MCF 10A (cell line): ENCODE measurements at regions not wholly inside any gene's neighbourhood (a gene's known extent, or its start where the extent isn't known, plus 50 kb on each side); places are given as distances from the start of the nearest gene placed in this dataset.
A peak's percentile ranks its signal among the peaks of the same experiment; 100 is the strongest.

Source experiments
- BruUV-seq: library from RNA; stranded (reverse); fragments of 400-500 nt; replicated peaks from 2 replicates; lab custom pipeline; 2021; lab: Mats Ljungman, UMichigan
- CTCF ChIA-PET: fragments of 300-600 bp; sonication (Branson Sonifier 250); formaldehyde crosslinking; extraction: SDS; loops from one replicate; lab custom pipeline; 2021; ENCODE audit warnings: antibody characterized with exemption, inconsistent platforms; lab: Yijun Ruan, JAX
- POLR2A ChIA-PET: fragments of 300-600, 350-650 bp; sonication (Branson Sonifier 250); formaldehyde crosslinking; extraction: SDS; loops from one replicate; lab custom pipeline; 2020; ENCODE audit warnings: antibody characterized with exemption, inconsistent platforms; lab: Yijun Ruan, JAX
- DNase-seq: peaks from one replicate; pipeline ENCODE4 v3.0.0-alpha.2; 2018; ENCODE audit not compliant: unreplicated experiment
- H3K27ac Mint-ChIP-seq: one replicate; pipeline ENCODE4 v1.8.0; 2022; ENCODE audit warnings: mild to moderate bottlenecking, low read depth, mixed read lengths; ENCODE audit not compliant: unreplicated experiment
- H3K27me3 Mint-ChIP-seq: one replicate; pipeline ENCODE4 v1.8.0; 2022; ENCODE audit warnings: mixed read lengths; ENCODE audit not compliant: insufficient read depth, unreplicated experiment
- H3K36me3 Mint-ChIP-seq: one replicate; pipeline ENCODE4 v1.8.0; 2022; ENCODE audit warnings: mild to moderate bottlenecking, moderate library complexity, mixed read lengths; ENCODE audit not compliant: insufficient read depth, unreplicated experiment
- H3K4me1 Mint-ChIP-seq: one replicate; pipeline ENCODE4 v1.8.0; 2022; ENCODE audit warnings: mixed read lengths; ENCODE audit not compliant: insufficient read depth, unreplicated experiment
- H3K4me3 Mint-ChIP-seq: one replicate; pipeline ENCODE4 v1.8.0; 2022; ENCODE audit warnings: mild to moderate bottlenecking, moderate library complexity, mixed read lengths; ENCODE audit not compliant: unreplicated experiment
- H3K9me3 Mint-ChIP-seq: one replicate; pipeline ENCODE4 v1.8.0; 2022; ENCODE audit warnings: mixed read lengths; ENCODE audit not compliant: unreplicated experiment
- intact Hi-C: fragments of 100-400 bp; cut with micrococcal nuclease; formaldehyde crosslinking; loops from 2 replicates; pipeline ENCODE4 v1.14.1; 2022
- TF ChIP-seq, protein P1 (sequence below): fragments of 200-600 bp; IDR thresholded peaks from one replicate; pipeline ENCODE4 v1.8.0; 2022; ENCODE audit warnings: antibody characterized with exemption, mild to moderate bottlenecking; ENCODE audit not compliant: unreplicated experiment

DNA sequence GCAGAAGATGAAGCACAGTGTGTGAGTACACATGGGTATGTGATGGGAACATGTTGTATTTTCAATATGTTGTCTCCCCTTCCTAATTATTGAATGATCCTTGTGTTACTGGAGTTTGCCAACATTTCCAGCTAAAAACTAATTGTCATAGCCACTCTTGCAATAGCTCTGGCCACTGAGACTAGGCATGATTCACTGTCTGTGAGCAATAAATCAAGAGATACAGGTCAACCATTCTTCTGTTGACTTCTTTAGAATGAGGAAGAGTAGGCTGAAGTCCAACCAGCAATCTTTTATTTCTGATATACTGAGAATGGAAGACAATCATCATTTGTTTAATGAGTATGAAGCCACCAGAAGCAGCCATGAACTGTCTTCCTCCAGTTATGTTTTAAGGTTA, 413.9 kb downstream of the SLITRK5 start:
- no TSS peak for BruUV-seq
- H3K4me1 Mint-ChIP-seq: peaks cover 24% of the 10 kb centered on the region

DNA sequence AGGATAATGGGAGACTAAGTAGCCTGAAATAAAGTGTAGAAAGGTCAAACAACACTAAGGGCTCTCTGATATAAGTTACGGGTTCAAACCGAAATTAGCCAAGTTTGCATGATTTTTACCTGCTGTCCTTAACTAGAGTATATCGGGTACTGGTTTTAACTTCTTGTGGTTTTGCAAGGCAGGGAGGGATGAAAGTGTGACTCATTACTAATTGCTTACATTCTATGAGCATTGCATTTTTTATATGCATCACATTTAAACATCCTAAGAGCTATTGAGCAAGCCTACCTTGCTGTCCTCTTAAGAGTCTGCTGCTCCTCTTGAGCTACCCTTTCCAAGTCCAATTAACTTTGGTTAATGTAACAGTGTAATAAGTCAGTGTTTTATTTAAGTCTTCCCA, 415.4 kb downstream of the SLITRK5 start:
- Mint-ChIP-seq H3K4me3 (peak overlapping the region; percentile 41), H3K27ac (peak overlapping the region; percentile 56), H3K4me1 (peaks cover 24% of the 10 kb centered on the region), H3K9me3 (peaks cover 7% of the 10 kb centered on the region), H3K27me3 (no peaks in the 10 kb centered on the region), H3K36me3 (no peaks in the 10 kb centered on the region)
- POLR2A ChIA-PET: interaction anchor here (0.6 to 0.9 kb wide), 3 partner anchors 72 to 245 kb away, joined by 3 read pairs; no protein-coding TSS in a partner anchor
- intact Hi-C loops: no loop called here
- BruUV-seq: no TSS peak
- peak; percentile 77 for DNase-seq
- TF ChIP-seq, protein P1, sequence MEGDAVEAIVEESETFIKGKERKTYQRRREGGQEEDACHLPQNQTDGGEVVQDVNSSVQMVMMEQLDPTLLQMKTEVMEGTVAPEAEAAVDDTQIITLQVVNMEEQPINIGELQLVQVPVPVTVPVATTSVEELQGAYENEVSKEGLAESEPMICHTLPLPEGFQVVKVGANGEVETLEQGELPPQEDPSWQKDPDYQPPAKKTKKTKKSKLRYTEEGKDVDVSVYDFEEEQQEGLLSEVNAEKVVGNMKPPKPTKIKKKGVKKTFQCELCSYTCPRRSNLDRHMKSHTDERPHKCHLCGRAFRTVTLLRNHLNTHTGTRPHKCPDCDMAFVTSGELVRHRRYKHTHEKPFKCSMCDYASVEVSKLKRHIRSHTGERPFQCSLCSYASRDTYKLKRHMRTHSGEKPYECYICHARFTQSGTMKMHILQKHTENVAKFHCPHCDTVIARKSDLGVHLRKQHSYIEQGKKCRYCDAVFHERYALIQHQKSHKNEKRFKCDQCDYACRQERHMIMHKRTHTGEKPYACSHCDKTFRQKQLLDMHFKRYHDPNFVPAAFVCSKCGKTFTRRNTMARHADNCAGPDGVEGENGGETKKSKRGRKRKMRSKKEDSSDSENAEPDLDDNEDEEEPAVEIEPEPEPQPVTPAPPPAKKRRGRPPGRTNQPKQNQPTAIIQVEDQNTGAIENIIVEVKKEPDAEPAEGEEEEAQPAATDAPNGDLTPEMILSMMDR: no peak
- CTCF ChIA-PET: no interaction called here

More for the DNA sequence above, 413.9 kb downstream of the SLITRK5 start:
- intact Hi-C loops: no loop called here
- DNase-seq: peak; percentile 39
- Mint-ChIP-seq H3K36me3 (no peaks in the 10 kb centered on the region), H3K9me3 (no peaks in the 10 kb centered on the region), H3K27ac (no peak overlapping the region), H3K27me3 (no peaks in the 10 kb centered on the region), H3K4me3 (no peak overlapping the region)
- ChIA-PET POLR2A (interaction anchor here (0.6 to 1.8 kb wide), 3 partner anchors 9 to 70 kb away, joined by 3 to 6 read pairs (median 4); no protein-coding TSS in a partner anchor), CTCF (interaction anchor here (0.7 kb wide), 1 partner anchor 88 kb away, joined by 3 read pairs; no protein-coding TSS in a partner anchor)
- TF ChIP-seq, protein P1: no peak

DNA sequence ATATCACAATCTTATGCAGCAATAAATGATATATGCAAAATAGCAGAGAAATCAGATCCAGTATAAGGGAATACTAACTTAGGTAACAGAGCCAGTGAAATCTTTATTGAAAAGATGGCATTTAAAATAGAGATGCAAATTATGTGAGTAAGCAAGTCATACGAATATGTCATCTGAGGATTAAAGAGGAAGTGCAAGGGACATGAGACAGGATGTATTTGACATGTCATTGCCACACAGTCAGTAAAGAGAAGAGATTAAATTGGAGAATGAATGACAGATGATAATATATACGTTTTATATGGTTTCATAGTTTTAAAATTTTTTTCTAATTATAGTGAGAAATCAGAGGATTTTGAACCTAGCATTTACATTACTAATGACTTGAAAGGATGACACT, 426.4 kb downstream of the SLITRK5 start:
- intact Hi-C loops: no loop called here
- H3K9me3 Mint-ChIP-seq: peaks cover 12% of the 10 kb centered on the region
- H3K27me3 Mint-ChIP-seq: no peaks in the 10 kb centered on the region
- no peaks in the 10 kb centered on the region for H3K36me3 Mint-ChIP-seq
- ChIA-PET POLR2A (no interaction called here), CTCF (no interaction called here)
- H3K4me3 Mint-ChIP-seq: no peak overlapping the region
- no peak overlapping the region for H3K27ac Mint-ChIP-seq
- TF ChIP-seq, protein P1: no peak
- DNase-seq: no peak
- no peaks in the 10 kb centered on the region for H3K4me1 Mint-ChIP-seq
- no TSS peak for BruUV-seq

DNA sequence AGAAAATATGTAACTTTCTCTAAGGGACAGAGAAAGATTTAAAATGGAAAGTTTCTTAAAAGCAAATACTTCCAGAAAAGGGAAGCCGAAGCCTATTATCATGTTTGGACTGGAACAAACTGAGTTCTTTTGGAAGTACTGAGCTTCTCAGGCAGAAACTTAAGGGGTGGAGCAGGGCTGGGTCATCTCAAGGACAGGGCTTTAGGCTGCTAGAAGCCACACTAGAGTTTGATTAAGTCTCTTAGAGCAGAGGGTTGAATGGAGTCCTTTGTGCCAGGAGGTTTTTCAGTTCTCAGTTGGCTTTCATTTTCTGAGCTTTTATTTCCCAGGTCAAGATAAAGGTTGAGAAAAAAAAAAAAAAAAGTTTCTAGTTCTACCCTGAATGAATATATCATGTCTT, 432.7 kb downstream of the SLITRK5 start:
- POLR2A ChIA-PET: no interaction called here
- no peaks in the 10 kb centered on the region for H3K27me3 Mint-ChIP-seq
- H3K4me3 Mint-ChIP-seq: no peak overlapping the region
- no peaks in the 10 kb centered on the region for H3K36me3 Mint-ChIP-seq
- BruUV-seq: no TSS peak
- intact Hi-C loops: no loop called here
- H3K9me3 Mint-ChIP-seq: peaks cover 19% of the 10 kb centered on the region
- no peak for DNase-seq
- H3K4me1 Mint-ChIP-seq: no peaks in the 10 kb centered on the region
- TF ChIP-seq, protein P1: no peak
- no peak overlapping the region for H3K27ac Mint-ChIP-seq
- CTCF ChIA-PET: interaction anchor here (0.6 kb wide), 1 partner anchor 273 kb away, joined by 3 read pairs; no protein-coding TSS in a partner anchor
